H1 (cell line): ENCODE measurements at regions not wholly inside any gene's neighbourhood (a gene's known extent, or its start where the extent isn't known, plus 50 kb on each side); places are given as distances from the start of the nearest gene placed in this dataset.

ENCODE experiments used
- CTCF ChIA-PET: fragments of 300-600 bp; sonication (Branson Sonifier 250); formaldehyde crosslinking; loops from one replicate; lab custom pipeline; 2021; ENCODE audit not compliant: partially characterized antibody; lab: Charles Lee
- POLR2A ChIA-PET: fragments of 300-600 bp; sonication (Branson Sonifier 250); formaldehyde crosslinking; loops from one replicate; lab custom pipeline; 2021; ENCODE audit warnings: inconsistent platforms; ENCODE audit not compliant: partially characterized antibody; lab: Charles Lee
- DNase-seq, 2 experiments: peaks; one replicate each; pipeline versions ENCODE4 v3.0.0 to v3.0.0-alpha.2; 2010 to 2022; ENCODE audit warnings: low spot score in 2 of 2, low read depth in 1 of 2, mixed read lengths in 1 of 2
- FAIRE-seq: peaks from 2 replicates; lab custom pipeline; 2011; peaks lifted over from hg19 to GRCh38; lab: Jason Lieb, UNC
- H2AFZ ChIP-seq: 2 replicates; pipeline ENCODE4 v1.8.1; 2012; ENCODE audit warnings: low read length, inconsistent platforms
- H2AK5ac ChIP-seq: 2 replicates; pipeline ENCODE4 v1.6.1; 2013; ENCODE audit warnings: low read depth, low read length
- H2BK120ac ChIP-seq: replicated peaks from 2 replicates; pipeline ENCODE3; 2013; ENCODE audit warnings: low read depth, low read length, inconsistent platforms
- H2BK12ac ChIP-seq: 2 replicates; pipeline ENCODE4 v1.6.1; 2013; ENCODE audit warnings: low read depth, low read length
- H2BK15ac ChIP-seq: 2 replicates; pipeline ENCODE4 v1.6.1; 2013; ENCODE audit warnings: low read length
- H2BK20ac ChIP-seq: 2 replicates; pipeline ENCODE4 v1.6.1; 2013; ENCODE audit warnings: low read length
- H2BK5ac ChIP-seq: 2 replicates; pipeline ENCODE4 v1.6.1; 2013; ENCODE audit warnings: low read depth, low read length
- H3K14ac ChIP-seq: 2 replicates; pipeline ENCODE4 v1.6.1; 2013; ENCODE audit warnings: inconsistent platforms; ENCODE audit not compliant: insufficient read length
- H3K18ac ChIP-seq: 2 replicates; pipeline ENCODE4 v1.6.1; 2013; ENCODE audit warnings: low read length; ENCODE audit errors: extremely low read depth
- H3K23ac ChIP-seq: 2 replicates; pipeline ENCODE4 v1.6.1; 2013; ENCODE audit warnings: inconsistent platforms; ENCODE audit not compliant: insufficient read length
- H3K23me2 ChIP-seq: 2 replicates; pipeline ENCODE4 v1.6.1; 2013; ENCODE audit warnings: low read depth, low read length
- H3K27ac ChIP-seq: 2 replicates; pipeline ENCODE4 v1.6.1; 2011; ENCODE audit warnings: low read depth, low read length, inconsistent platforms
- H3K27me3 ChIP-seq, 4 experiments: replicated peaks in 1 of 4; 1 replicate in 1 of 4; 2 replicates in 3 of 4; pipeline versions ENCODE4 v1.6.1 to v1.8.1; 2011 to 2013; ENCODE audit warnings: low read length in 3 of 4, mild to moderate bottlenecking in 3 of 4, inconsistent platforms in 2 of 4, mixed read lengths in 2 of 4, moderate library complexity in 1 of 4; ENCODE audit not compliant: control insufficient read depth in 3 of 4, insufficient read depth in 3 of 4; ENCODE audit errors: extremely low read depth in 1 of 4
- H3K36me3 ChIP-seq, 4 experiments: 2 replicates each; pipeline versions ENCODE4 v1.6.1 to v1.8.1; 2011 to 2013; ENCODE audit warnings: mild to moderate bottlenecking in 4 of 4, low read length in 3 of 4, moderate library complexity in 2 of 4, control low read depth in 1 of 4, inconsistent platforms in 1 of 4; ENCODE audit not compliant: insufficient read depth in 4 of 4, control insufficient read depth in 2 of 4
- H3K4ac ChIP-seq: replicated peaks from 2 replicates; pipeline ENCODE3; 2013; ENCODE audit warnings: low read length, low read depth, mixed read lengths, inconsistent platforms; ENCODE audit not compliant: insufficient read length
- H3K4me1 ChIP-seq, 4 experiments: replicated peaks in 1 of 4; 1 replicate in 1 of 4; 2 replicates in 3 of 4; pipeline versions ENCODE4 v1.6.1 to v1.8.1; 2011 to 2013; ENCODE audit warnings: low read length in 3 of 4, inconsistent platforms in 2 of 4, mixed read lengths in 1 of 4; ENCODE audit not compliant: insufficient read depth in 4 of 4, control insufficient read depth in 3 of 4
- H3K4me2 ChIP-seq, 2 experiments: 2 replicates each; pipeline versions ENCODE4 v1.6.1 to v1.8.1; 2011 to 2013; ENCODE audit warnings: low read depth in 2 of 2, low read length in 2 of 2, control low read depth in 1 of 2, inconsistent platforms in 1 of 2, mild to moderate bottlenecking in 1 of 2; ENCODE audit not compliant: insufficient read depth in 1 of 2
- H3K4me3 ChIP-seq, 4 experiments: fragments of 200-600, 300-600 bp in 1 of 4; sonication (generic), shearing (Covaris generic), sonication (Bioruptor Twin) in 1 of 4; 2 replicates each; pipeline versions ENCODE4 v1.5.1 to v1.8.1; 2011 to 2016; ENCODE audit warnings: low read length in 4 of 4, low read depth in 3 of 4, control low read depth in 2 of 4, inconsistent platforms in 2 of 4, mild to moderate bottlenecking in 2 of 4, mixed read lengths in 1 of 4, moderate library complexity in 1 of 4; ENCODE audit not compliant: insufficient read depth in 2 of 4; ENCODE audit errors: extremely low read depth in 1 of 4
- H3K56ac ChIP-seq: replicated peaks from 2 replicates; pipeline ENCODE3; 2013; ENCODE audit warnings: low read depth, mild to moderate bottlenecking, mixed read lengths, low read length, inconsistent platforms; ENCODE audit not compliant: insufficient read length
- H3K79me1 ChIP-seq: 2 replicates; pipeline ENCODE4 v1.6.1; 2013; ENCODE audit warnings: low read depth, low read length, control low read depth
- H3K79me2 ChIP-seq, 2 experiments: 2 replicates each; pipeline versions ENCODE4 v1.6.1 to v1.8.1; 2012 to 2013; ENCODE audit warnings: low read length in 2 of 2, mild to moderate bottlenecking in 2 of 2, inconsistent platforms in 1 of 2; ENCODE audit not compliant: insufficient read depth in 2 of 2, control insufficient read depth in 1 of 2
- H3K9ac ChIP-seq, 4 experiments: replicated peaks in 1 of 4; 1 replicate in 1 of 4; 2 replicates in 3 of 4; pipeline versions ENCODE4 v1.6.1 to v1.8.1; 2011 to 2013; ENCODE audit warnings: low read depth in 3 of 4, low read length in 3 of 4, control low read depth in 2 of 4, mild to moderate bottlenecking in 2 of 4, moderate library complexity in 2 of 4, inconsistent platforms in 1 of 4; ENCODE audit errors: extremely low read depth in 1 of 4
- H3K9me3 ChIP-seq, 2 experiments: 2 replicates each; pipeline versions ENCODE4 v1.6.1 to v1.8.1; 2012 to 2013; ENCODE audit warnings: mild to moderate bottlenecking in 2 of 2, moderate library complexity in 2 of 2, control low read depth in 1 of 2, inconsistent platforms in 1 of 2, low read depth in 1 of 2, low read length in 1 of 2, mixed read lengths in 1 of 2; ENCODE audit not compliant: insufficient read depth in 2 of 2
- H4K20me1 ChIP-seq, 2 experiments: replicated peaks in 1 of 2; 2 replicates each; pipeline versions ENCODE3 to v1.8.1; 2011 to 2013; ENCODE audit warnings: inconsistent platforms in 2 of 2, low read length in 2 of 2, mild to moderate bottlenecking in 1 of 2; ENCODE audit not compliant: insufficient read depth in 2 of 2, control insufficient read depth in 1 of 2
- H4K5ac ChIP-seq: 2 replicates; pipeline ENCODE4 v1.6.1; 2013; ENCODE audit warnings: low read length, low read depth, mixed read lengths, inconsistent platforms; ENCODE audit not compliant: insufficient read length
- H4K8ac ChIP-seq: 2 replicates; pipeline ENCODE4 v1.8.0; 2013; ENCODE audit warnings: mild to moderate bottlenecking, moderate library complexity, low read length, inconsistent platforms; ENCODE audit not compliant: insufficient read depth; ENCODE audit errors: extremely low read depth
- H4K91ac ChIP-seq: replicated peaks from 2 replicates; pipeline ENCODE3; 2013; ENCODE audit warnings: low read length, mixed read lengths, inconsistent platforms; ENCODE audit not compliant: insufficient read length
- ASH2L ChIP-seq: fragments of 200-600, 300-600 bp; sonication (generic); IDR thresholded peaks from one replicate; pipeline ENCODE4 v1.7.1; 2017; ENCODE audit warnings: low read length
- BACH1 ChIP-seq: IDR thresholded peaks from 2 replicates; pipeline ENCODE4 v1.6.1; 2012; ENCODE audit warnings: low read length, improper control_type of control experiment
- CEBPB ChIP-seq: IDR thresholded peaks from 2 replicates; pipeline ENCODE4 v1.6.1; 2012; ENCODE audit warnings: low read depth, low read length
- CHD1 ChIP-seq: IDR thresholded peaks from 2 replicates; pipeline ENCODE4 v1.6.1; 2012; ENCODE audit warnings: low read depth, low read length, improper control_type of control experiment
- FOSL1 ChIP-seq: IDR thresholded peaks from 2 replicates; pipeline ENCODE4 v1.6.1; 2011; ENCODE audit warnings: mild to moderate bottlenecking, low read depth, low read length, moderate library complexity; ENCODE audit not compliant: insufficient read depth
- GABPA ChIP-seq: IDR thresholded peaks from 2 replicates; pipeline ENCODE4 v1.6.1; 2011; ENCODE audit warnings: mild to moderate bottlenecking, low read length, moderate library complexity, borderline replicate concordance; ENCODE audit not compliant: insufficient read depth
- JUND ChIP-seq: IDR thresholded peaks from 2 replicates; pipeline ENCODE4 v1.6.1; 2011; ENCODE audit warnings: mild to moderate bottlenecking, improper control_type of control experiment, low read length
- KDM4A ChIP-seq: IDR thresholded peaks from one replicate; pipeline ENCODE4 v1.7.1; 2012; ENCODE audit warnings: low read depth, mild to moderate bottlenecking, moderate library complexity, low read length, inconsistent platforms; ENCODE audit not compliant: severe bottlenecking
- KDM5A ChIP-seq: fragments of 200-600 bp; IDR thresholded peaks from 2 replicates; pipeline ENCODE4 v1.7.1; 2012; ENCODE audit warnings: mild to moderate bottlenecking, low read length, inconsistent platforms, mixed read lengths
- TAF1 ChIP-seq: IDR thresholded peaks from 2 replicates; pipeline ENCODE4 v1.6.1; 2011; ENCODE audit warnings: mild to moderate bottlenecking, low read depth, low read length
- TAF7 ChIP-seq: optimal IDR thresholded peaks from 2 replicates; pipeline ENCODE3; 2011; ENCODE audit warnings: low read depth, mild to moderate bottlenecking, inconsistent platforms, low read length, moderate library complexity, borderline replicate concordance
- WGBS, 2 experiments: shearing (Covaris generic) in 1 of 2; methylation state at CpG; one replicate each; pipeline versions ENCODE4 v1.1.6 to v1.1.7; 2013 to 2015; ENCODE audit warnings: low lambda C conversion rate in 2 of 2, mixed read lengths in 2 of 2, inconsistent platforms in 1 of 2, low coverage in 1 of 2, missing lambda C conversion rate in 1 of 2; ENCODE audit not compliant: insufficient replicate concordance in 2 of 2, insufficient coverage in 1 of 2, insufficient read length in 1 of 2; ENCODE audit errors: extremely low coverage in 1 of 2, missing lambda C conversion rate in 1 of 2; 5-methylcytosine and 5-hydroxymethylcytosine counted together

DNA sequence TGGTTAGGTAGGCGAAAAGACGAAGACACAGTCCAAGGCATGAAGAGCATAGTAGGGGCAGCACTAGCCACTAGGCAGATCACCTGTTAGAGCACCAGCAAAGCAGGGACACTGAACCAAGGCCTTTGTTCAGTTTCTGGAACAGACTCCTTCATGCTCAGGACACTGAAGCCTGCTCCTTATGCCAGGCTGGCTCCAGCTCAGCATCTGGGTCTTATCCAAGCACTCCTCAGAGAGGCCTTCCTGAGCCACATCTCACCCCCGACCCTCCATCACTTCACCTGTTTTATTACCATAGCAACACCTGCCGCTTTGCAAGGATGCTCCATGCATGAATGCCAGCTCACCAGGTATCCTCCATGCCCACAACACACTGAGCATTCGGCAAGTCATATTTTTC is 206.3 kb upstream of the CHRNA7 start:
- no peak overlapping the region for H4K5ac ChIP-seq
- H2BK5ac ChIP-seq, result no peak overlapping the region
- no peak overlapping the region for H2BK12ac ChIP-seq
- H3K9me3 ChIP-seq, result peaks cover 3 to 4% of the 10 kb centered on the region in 2 experiments; a peak in 1 of 4 replicates
- H3K18ac ChIP-seq, result no peak overlapping the region
- no peak overlapping the region for H3K4me3 ChIP-seq
- TF ChIP-seq FOSL1 (no peak), CEBPB (no peak), BACH1 (no peak), TAF7 (no peak), KDM5A (no peak), GABPA (no peak), KDM4A (no peak), TAF1 (no peak), CHD1 (no peak), ASH2L (no peak), JUND (no peak)
- H3K4me1 ChIP-seq, result no peaks in the 10 kb centered on the region
- CTCF ChIA-PET, result no interaction called here
- no peak overlapping the region for H4K8ac ChIP-seq
- no peak overlapping the region for H3K23ac ChIP-seq
- H2BK20ac ChIP-seq, result no peak overlapping the region
- POLR2A ChIA-PET, result no interaction called here
- no peak overlapping the region for H3K4ac ChIP-seq
- FAIRE-seq, result no peak
- no peak overlapping the region for H3K9ac ChIP-seq
- H3K79me1 ChIP-seq, result no peaks in the 10 kb centered on the region
- WGBS, 2 experiments, result 93% methylated on average over 5 of the region's 5 CpGs; no CpG with 5 or more reads in 1 of the 2 experiments
- H3K27ac ChIP-seq, result no peak overlapping the region
- no peaks in the 10 kb centered on the region for H4K20me1 ChIP-seq
- H2AFZ ChIP-seq, result no peak overlapping the region
- no peaks in the 10 kb centered on the region for H3K23me2 ChIP-seq
- no peak overlapping the region for H4K91ac ChIP-seq
- no peak for DNase-seq
- no peaks in the 10 kb centered on the region for H3K27me3 ChIP-seq
- no peaks in the 10 kb centered on the region for H3K79me2 ChIP-seq
- H3K14ac ChIP-seq, result no peak overlapping the region
- H2BK15ac ChIP-seq, result no peak overlapping the region
- H3K4me2 ChIP-seq, result no peak overlapping the region
- no peaks in the 10 kb centered on the region for H3K36me3 ChIP-seq
- no peak overlapping the region for H3K56ac ChIP-seq
- no peak overlapping the region for H2AK5ac ChIP-seq
- H2BK120ac ChIP-seq, result no peak overlapping the region
